AG09319 (cell line): ENCODE measurements at regions not wholly inside any gene's neighbourhood (a gene's known extent, or its start where the extent isn't known, plus 50 kb on each side); places are given as distances from the start of the nearest gene placed in this dataset.
A peak's percentile ranks its signal among the peaks of the same experiment; 100 is the strongest.

Experiments
- DNase-seq: peaks from one replicate; pipeline ENCODE4 v3.0.0-alpha.2; 2010; ENCODE audit warnings: low read depth; ENCODE audit errors: extremely low read depth
- TF ChIP-seq, protein P1 (sequence below): IDR thresholded peaks from 2 replicates; pipeline ENCODE4 v1.5.1; 2011; ENCODE audit warnings: low read depth, mild to moderate bottlenecking, inconsistent platforms, low read length, moderate library complexity

- DNase-seq = no peak
- TF ChIP-seq, protein P1, sequence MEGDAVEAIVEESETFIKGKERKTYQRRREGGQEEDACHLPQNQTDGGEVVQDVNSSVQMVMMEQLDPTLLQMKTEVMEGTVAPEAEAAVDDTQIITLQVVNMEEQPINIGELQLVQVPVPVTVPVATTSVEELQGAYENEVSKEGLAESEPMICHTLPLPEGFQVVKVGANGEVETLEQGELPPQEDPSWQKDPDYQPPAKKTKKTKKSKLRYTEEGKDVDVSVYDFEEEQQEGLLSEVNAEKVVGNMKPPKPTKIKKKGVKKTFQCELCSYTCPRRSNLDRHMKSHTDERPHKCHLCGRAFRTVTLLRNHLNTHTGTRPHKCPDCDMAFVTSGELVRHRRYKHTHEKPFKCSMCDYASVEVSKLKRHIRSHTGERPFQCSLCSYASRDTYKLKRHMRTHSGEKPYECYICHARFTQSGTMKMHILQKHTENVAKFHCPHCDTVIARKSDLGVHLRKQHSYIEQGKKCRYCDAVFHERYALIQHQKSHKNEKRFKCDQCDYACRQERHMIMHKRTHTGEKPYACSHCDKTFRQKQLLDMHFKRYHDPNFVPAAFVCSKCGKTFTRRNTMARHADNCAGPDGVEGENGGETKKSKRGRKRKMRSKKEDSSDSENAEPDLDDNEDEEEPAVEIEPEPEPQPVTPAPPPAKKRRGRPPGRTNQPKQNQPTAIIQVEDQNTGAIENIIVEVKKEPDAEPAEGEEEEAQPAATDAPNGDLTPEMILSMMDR = no peak
Observed at GRCh38 chr18:68456985-68457384, 257.9 kb downstream of the TMX3 start.

- TF ChIP-seq, protein P1 = no peak
- DNase-seq = no peak
Observed at GRCh38 chr18:68455229-68455603, 259.7 kb downstream of the TMX3 start.

GRCh38 chr18:68454511-68455228 lies 260.2 kb downstream of the TMX3 start:
- TF ChIP-seq, protein P1 = no peak
- DNase-seq = no peak

DNA sequence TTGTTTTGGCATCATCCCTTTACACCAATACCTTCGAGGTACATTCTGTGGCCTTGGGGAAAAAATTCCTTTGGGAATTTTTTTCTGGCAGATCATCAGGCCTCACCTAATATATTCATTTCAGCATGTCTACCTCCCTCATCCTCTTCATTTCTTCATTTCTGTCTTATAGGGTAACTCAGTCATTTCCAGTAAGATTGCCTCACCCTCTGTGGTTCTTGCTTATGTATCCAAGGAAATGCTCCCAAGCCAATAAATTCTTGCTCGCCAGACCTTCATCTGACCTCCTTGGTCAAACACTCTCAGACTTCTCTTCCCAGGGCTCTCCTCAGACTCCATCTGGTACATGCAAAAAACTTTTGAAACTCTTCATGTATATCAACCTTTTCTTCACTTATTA lies 265.6 kb downstream of the TMX3 start:
- DNase-seq = peak; percentile 72
- TF ChIP-seq, protein P1 = no peak

DNA sequence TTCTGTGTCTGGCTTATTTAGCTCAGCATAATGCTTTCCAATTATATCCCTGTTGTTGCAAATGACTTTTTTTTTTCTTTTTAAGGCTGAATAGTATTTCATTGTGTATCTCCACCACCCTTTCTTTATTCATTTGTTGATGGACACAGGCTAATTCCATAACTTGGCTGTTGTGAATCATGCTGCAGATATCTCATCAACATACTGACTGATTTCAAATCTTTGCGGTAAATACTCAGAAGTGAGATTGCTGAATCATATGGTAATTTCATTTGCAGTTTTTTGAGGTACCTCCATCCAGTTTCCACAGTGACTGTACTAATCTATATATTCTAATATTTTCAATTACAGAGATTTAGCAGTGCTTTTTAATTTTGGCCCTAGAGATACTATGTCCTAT lies 266.2 kb downstream of the TMX3 start:
- TF ChIP-seq, protein P1 = no peak
- DNase-seq = peak; percentile 28

DNA sequence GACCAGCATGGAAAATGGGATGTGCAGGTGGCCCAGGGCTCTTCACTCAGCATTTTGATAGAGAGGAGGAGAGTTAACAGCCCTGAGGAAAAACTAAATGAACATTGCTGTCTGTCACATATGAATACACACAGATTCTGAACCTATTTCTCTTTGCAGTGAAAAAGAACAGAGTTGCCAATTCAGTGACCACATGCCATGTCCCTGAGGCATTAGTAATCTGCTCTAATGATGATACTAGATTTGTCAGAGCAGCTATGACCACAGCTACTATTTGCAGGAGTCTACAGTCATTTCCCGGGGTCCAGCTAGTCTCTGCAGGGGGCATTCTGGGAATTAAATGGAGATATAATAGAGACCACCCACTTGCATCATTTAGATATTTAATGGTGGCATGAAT lies 267.6 kb downstream of the TMX3 start:
- TF ChIP-seq, protein P1 = no peak
- DNase-seq = no peak

GRCh38 chr18:68445668-68446426 lies 269.1 kb downstream of the TMX3 start:
- TF ChIP-seq, protein P1 = no peak
- no peak for DNase-seq
